Liver (tissue), 3 donors: ENCODE measurements at regions not wholly inside any gene's neighbourhood (a gene's known extent, or its start where the extent isn't known, plus 50 kb on each side); places are given as distances from the start of the nearest gene placed in this dataset.

Source experiments
- JUND ChIP-seq, 2 donors: IDR thresholded peaks; 2 replicates each; pipeline ENCODE4 v1.6.1; 2016; ENCODE audit warnings: antibody characterized with exemption in 2 of 2
- NR2F2 ChIP-seq: IDR thresholded peaks from 2 replicates; pipeline ENCODE4 v1.6.1; 2016; ENCODE audit warnings: antibody characterized with exemption
- RAD21 ChIP-seq, 2 donors: IDR thresholded peaks; 2 replicates each; pipeline ENCODE4 v1.6.1; 2016; ENCODE audit warnings: antibody characterized with exemption in 2 of 2, mild to moderate bottlenecking in 2 of 2
- TAF1 ChIP-seq: conservative IDR thresholded peaks from 2 replicates; pipeline ENCODE4 v1.6.1; 2016; ENCODE audit warnings: antibody characterized with exemption, mild to moderate bottlenecking
- YY1 ChIP-seq: IDR thresholded peaks from 2 replicates; pipeline ENCODE4 v1.6.1; 2016; ENCODE audit warnings: antibody characterized with exemption, mild to moderate bottlenecking
- TF ChIP-seq, protein P1 (sequence below): fragments of 150-350 bp; IDR thresholded peaks from 2 replicates; pipeline ENCODE4 v1.5.1; 2017; ENCODE audit warnings: improper control_type of control experiment, low read depth, low read length; ENCODE audit not compliant: missing input control
- TF ChIP-seq, protein P2 (sequence below): IDR thresholded peaks from 2 replicates; pipeline ENCODE4 v1.6.1; 2016; ENCODE audit warnings: antibody characterized with exemption
- TF ChIP-seq, protein P3 (sequence below): IDR thresholded peaks from 2 replicates; pipeline ENCODE4 v1.6.1; 2016; ENCODE audit warnings: antibody characterized with exemption
- TF ChIP-seq, protein P4 (sequence below): IDR thresholded peaks from 2 replicates; pipeline ENCODE4 v1.6.1; 2016; ENCODE audit warnings: antibody characterized with exemption, mild to moderate bottlenecking
- donor health status: healthy.
- donor health status: healthy.

- TF ChIP-seq, protein P1, sequence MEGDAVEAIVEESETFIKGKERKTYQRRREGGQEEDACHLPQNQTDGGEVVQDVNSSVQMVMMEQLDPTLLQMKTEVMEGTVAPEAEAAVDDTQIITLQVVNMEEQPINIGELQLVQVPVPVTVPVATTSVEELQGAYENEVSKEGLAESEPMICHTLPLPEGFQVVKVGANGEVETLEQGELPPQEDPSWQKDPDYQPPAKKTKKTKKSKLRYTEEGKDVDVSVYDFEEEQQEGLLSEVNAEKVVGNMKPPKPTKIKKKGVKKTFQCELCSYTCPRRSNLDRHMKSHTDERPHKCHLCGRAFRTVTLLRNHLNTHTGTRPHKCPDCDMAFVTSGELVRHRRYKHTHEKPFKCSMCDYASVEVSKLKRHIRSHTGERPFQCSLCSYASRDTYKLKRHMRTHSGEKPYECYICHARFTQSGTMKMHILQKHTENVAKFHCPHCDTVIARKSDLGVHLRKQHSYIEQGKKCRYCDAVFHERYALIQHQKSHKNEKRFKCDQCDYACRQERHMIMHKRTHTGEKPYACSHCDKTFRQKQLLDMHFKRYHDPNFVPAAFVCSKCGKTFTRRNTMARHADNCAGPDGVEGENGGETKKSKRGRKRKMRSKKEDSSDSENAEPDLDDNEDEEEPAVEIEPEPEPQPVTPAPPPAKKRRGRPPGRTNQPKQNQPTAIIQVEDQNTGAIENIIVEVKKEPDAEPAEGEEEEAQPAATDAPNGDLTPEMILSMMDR = no peak
- TF ChIP-seq RAD21 (IDR thresholded peaks at IDR 0.05) (no peak), TAF1 (no peak), JUND (IDR thresholded peaks at IDR 0.05) (no peak), YY1 (no peak), NR2F2 (no peak)
- TF ChIP-seq, protein P2, sequence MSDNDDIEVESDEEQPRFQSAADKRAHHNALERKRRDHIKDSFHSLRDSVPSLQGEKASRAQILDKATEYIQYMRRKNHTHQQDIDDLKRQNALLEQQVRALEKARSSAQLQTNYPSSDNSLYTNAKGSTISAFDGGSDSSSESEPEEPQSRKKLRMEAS = no peak
- TF ChIP-seq, protein P3, sequence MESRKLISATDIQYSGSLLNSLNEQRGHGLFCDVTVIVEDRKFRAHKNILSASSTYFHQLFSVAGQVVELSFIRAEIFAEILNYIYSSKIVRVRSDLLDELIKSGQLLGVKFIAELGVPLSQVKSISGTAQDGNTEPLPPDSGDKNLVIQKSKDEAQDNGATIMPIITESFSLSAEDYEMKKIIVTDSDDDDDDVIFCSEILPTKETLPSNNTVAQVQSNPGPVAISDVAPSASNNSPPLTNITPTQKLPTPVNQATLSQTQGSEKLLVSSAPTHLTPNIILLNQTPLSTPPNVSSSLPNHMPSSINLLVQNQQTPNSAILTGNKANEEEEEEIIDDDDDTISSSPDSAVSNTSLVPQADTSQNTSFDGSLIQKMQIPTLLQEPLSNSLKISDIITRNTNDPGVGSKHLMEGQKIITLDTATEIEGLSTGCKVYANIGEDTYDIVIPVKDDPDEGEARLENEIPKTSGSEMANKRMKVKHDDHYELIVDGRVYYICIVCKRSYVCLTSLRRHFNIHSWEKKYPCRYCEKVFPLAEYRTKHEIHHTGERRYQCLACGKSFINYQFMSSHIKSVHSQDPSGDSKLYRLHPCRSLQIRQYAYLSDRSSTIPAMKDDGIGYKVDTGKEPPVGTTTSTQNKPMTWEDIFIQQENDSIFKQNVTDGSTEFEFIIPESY = no peak
- TF ChIP-seq, protein P4, sequence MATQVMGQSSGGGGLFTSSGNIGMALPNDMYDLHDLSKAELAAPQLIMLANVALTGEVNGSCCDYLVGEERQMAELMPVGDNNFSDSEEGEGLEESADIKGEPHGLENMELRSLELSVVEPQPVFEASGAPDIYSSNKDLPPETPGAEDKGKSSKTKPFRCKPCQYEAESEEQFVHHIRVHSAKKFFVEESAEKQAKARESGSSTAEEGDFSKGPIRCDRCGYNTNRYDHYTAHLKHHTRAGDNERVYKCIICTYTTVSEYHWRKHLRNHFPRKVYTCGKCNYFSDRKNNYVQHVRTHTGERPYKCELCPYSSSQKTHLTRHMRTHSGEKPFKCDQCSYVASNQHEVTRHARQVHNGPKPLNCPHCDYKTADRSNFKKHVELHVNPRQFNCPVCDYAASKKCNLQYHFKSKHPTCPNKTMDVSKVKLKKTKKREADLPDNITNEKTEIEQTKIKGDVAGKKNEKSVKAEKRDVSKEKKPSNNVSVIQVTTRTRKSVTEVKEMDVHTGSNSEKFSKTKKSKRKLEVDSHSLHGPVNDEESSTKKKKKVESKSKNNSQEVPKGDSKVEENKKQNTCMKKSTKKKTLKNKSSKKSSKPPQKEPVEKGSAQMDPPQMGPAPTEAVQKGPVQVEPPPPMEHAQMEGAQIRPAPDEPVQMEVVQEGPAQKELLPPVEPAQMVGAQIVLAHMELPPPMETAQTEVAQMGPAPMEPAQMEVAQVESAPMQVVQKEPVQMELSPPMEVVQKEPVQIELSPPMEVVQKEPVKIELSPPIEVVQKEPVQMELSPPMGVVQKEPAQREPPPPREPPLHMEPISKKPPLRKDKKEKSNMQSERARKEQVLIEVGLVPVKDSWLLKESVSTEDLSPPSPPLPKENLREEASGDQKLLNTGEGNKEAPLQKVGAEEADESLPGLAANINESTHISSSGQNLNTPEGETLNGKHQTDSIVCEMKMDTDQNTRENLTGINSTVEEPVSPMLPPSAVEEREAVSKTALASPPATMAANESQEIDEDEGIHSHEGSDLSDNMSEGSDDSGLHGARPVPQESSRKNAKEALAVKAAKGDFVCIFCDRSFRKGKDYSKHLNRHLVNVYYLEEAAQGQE = no peak
These were observed 224.6 kb upstream of the PLPPR1 start for GRCh38 chr9:100803956-100804355.
